Activated CD4-positive, alpha-beta T cell treated with anti-CD3 and anti-CD28 coated beads, Interleukin-2, Interleukin-6, amounts not matched to agents 100 ng/mL and 50 ng/mL, durations not matched to agents 16 hours and 8 hours (primary cell): ENCODE measurements at regions not wholly inside any gene's neighbourhood (a gene's known extent, or its start where the extent isn't known, plus 50 kb on each side); places are given as distances from the start of the nearest gene placed in this dataset.
A peak's percentile ranks its signal among the peaks of the same experiment; 100 is the strongest.
"Not testable (repeated sequence)": the region's sequence is repeated elsewhere in the genome, so short reads cannot be mapped to it uniquely, and the experiment has no call there.

Experiments
- DNase-seq: peaks from one replicate; pipeline ENCODE4 v3.0.0-alpha.2; 2020

- not testable (repeated sequence) for DNase-seq
Observed at GRCh38 chr20:5452691-5453090, 135.9 kb upstream of the PROKR2 start.

GRCh38 chr20:5452286-5452685 lies 135.5 kb upstream of the PROKR2 start:
- not testable (repeated sequence) for DNase-seq

GRCh38 chr20:5451643-5452210 lies 135.0 kb upstream of the PROKR2 start:
- DNase-seq: no peak

GRCh38 chr20:5448449-5449118 lies 131.8 kb upstream of the PROKR2 start:
- peak; percentile 57 for DNase-seq

- DNase-seq: no peak
Observed at GRCh38 chr20:5447188-5447587, 130.4 kb upstream of the PROKR2 start.

- no peak for DNase-seq
Observed at GRCh38 chr20:5445611-5446010, 128.9 kb upstream of the PROKR2 start.

GRCh38 chr20:5442101-5442500 lies 125.3 kb upstream of the PROKR2 start:
- DNase-seq: no peak

- DNase-seq: no peak
Observed at GRCh38 chr20:5434116-5434515, 117.4 kb upstream of the PROKR2 start.

- DNase-seq: no peak
Observed at GRCh38 chr20:5433352-5433751, 116.6 kb upstream of the PROKR2 start.

- no peak for DNase-seq
Observed at GRCh38 chr20:5432030-5432429, 115.3 kb upstream of the PROKR2 start.

- no peak for DNase-seq
Observed at GRCh38 chr20:5430670-5431069, 113.9 kb upstream of the PROKR2 start.

- no peak for DNase-seq
Observed at GRCh38 chr20:5426026-5426425, 109.3 kb upstream of the PROKR2 start.

- DNase-seq: no peak
Observed at GRCh38 chr20:5416086-5416485, 99.3 kb upstream of the PROKR2 start.

- no peak for DNase-seq
Observed at GRCh38 chr20:5413394-5413793, 96.6 kb upstream of the PROKR2 start.

- no peak for DNase-seq
Observed at GRCh38 chr20:5410470-5410869, 93.7 kb upstream of the PROKR2 start.

- DNase-seq: peak; percentile 48
Observed at GRCh38 chr20:5402903-5403531, 86.3 kb upstream of the PROKR2 start.

GRCh38 chr20:5401277-5401875 lies 84.6 kb upstream of the PROKR2 start:
- no peak for DNase-seq

GRCh38 chr20:5400164-5400762 lies 83.5 kb upstream of the PROKR2 start:
- no peak for DNase-seq

GRCh38 chr20:5397393-5397792 lies 80.6 kb upstream of the PROKR2 start:
- no peak for DNase-seq

- DNase-seq: no peak
Observed at GRCh38 chr20:5395932-5396727, 79.4 kb upstream of the PROKR2 start.

- DNase-seq: no peak
Observed at GRCh38 chr20:5393218-5393870, 76.6 kb upstream of the PROKR2 start.

- no peak for DNase-seq
Observed at GRCh38 chr20:5390720-5391119, 74.0 kb upstream of the PROKR2 start.
